ENCODE measurements at regions not wholly inside any gene's neighbourhood (a gene's known extent, or its start where the extent isn't known, plus 50 kb on each side); places are given as distances from the start of the nearest gene placed in this dataset.

GRCh38 chr11:131044851-131045250 lies 128.6 kb upstream of the SNX19 start:
- DNase-seq (ENCODE audit: low spot score) (no peak), ATAC-seq (no peak)

GRCh38 chr11:131052367-131052766 lies 136.1 kb upstream of the SNX19 start:
- ATAC-seq (no peak), DNase-seq (ENCODE audit: low spot score) (no peak)

- DNase-seq (ENCODE audit: low spot score), result no peak
Measured at GRCh38 chr11:131056036-131056435, 139.8 kb upstream of the SNX19 start.

GRCh38 chr11:131063638-131064037 lies 147.4 kb upstream of the SNX19 start:
- no peak for DNase-seq (ENCODE audit: low spot score)

More at GRCh38 chr11:131056036-131056435, 139.8 kb upstream of the SNX19 start:
- no peak for ATAC-seq

GRCh38 chr11:131064373-131064991 lies 148.2 kb upstream of the SNX19 start:
- ATAC-seq, result peak; percentile 78
- DNase-seq (ENCODE audit: low spot score), result peak; percentile 50

More at GRCh38 chr11:131063638-131064037, 147.4 kb upstream of the SNX19 start:
- ATAC-seq, result no peak

- ATAC-seq (no peak), DNase-seq (ENCODE audit: low spot score) (no peak)
Measured at GRCh38 chr11:131065435-131066413, 149.4 kb upstream of the SNX19 start.

- DNase-seq (ENCODE audit: low spot score) (no peak), ATAC-seq (no peak)
Measured at GRCh38 chr11:131066551-131066950, 150.3 kb upstream of the SNX19 start.

GRCh38 chr11:131070365-131070764 lies 154.1 kb upstream of the SNX19 start:
- no peak for ATAC-seq

GRCh38 chr11:131073167-131073566 lies 156.9 kb upstream of the SNX19 start:
- ATAC-seq, result no peak
- DNase-seq (ENCODE audit: low spot score), result no peak

More at GRCh38 chr11:131070365-131070764, 154.1 kb upstream of the SNX19 start:
- no peak for DNase-seq (ENCODE audit: low spot score)

GRCh38 chr11:131074573-131074972 lies 158.3 kb upstream of the SNX19 start:
- no peak for DNase-seq (ENCODE audit: low spot score)
- ATAC-seq, result no peak

GRCh38 chr11:131077340-131077739 lies 161.1 kb upstream of the SNX19 start:
- DNase-seq (ENCODE audit: low spot score), result no peak
- ATAC-seq, result no peak

- ATAC-seq, result no peak
- DNase-seq (ENCODE audit: low spot score), result no peak
Measured at GRCh38 chr11:131079036-131079435, 162.8 kb upstream of the SNX19 start.

GRCh38 chr11:131089727-131090245 lies 173.5 kb upstream of the SNX19 start:
- DNase-seq (ENCODE audit: low spot score), result no peak
- no peak for ATAC-seq

- DNase-seq (ENCODE audit: low spot score) (no peak), ATAC-seq (no peak)
Measured at GRCh38 chr11:131092469-131092868, 176.2 kb upstream of the SNX19 start.

GRCh38 chr11:131094827-131095226 lies 178.5 kb upstream of the SNX19 start:
- no peak for ATAC-seq
- DNase-seq (ENCODE audit: low spot score), result no peak

- no peak for ATAC-seq
- no peak for DNase-seq (ENCODE audit: low spot score)
Measured at GRCh38 chr11:131095511-131096185, 179.4 kb upstream of the SNX19 start.

- no peak for ATAC-seq
- DNase-seq (ENCODE audit: low spot score), result no peak
Measured at GRCh38 chr11:131099013-131099412, 182.7 kb upstream of the SNX19 start.

- no peak for DNase-seq (ENCODE audit: low spot score)
- no peak for ATAC-seq
Measured at GRCh38 chr11:131099746-131100145, 183.5 kb upstream of the SNX19 start.

- no peak for DNase-seq (ENCODE audit: low spot score)
- ATAC-seq, result no peak
Measured at GRCh38 chr11:131108760-131109159, 192.5 kb upstream of the SNX19 start.

GRCh38 chr11:131109257-131109656 lies 193.0 kb upstream of the SNX19 start:
- ATAC-seq (no peak), DNase-seq (ENCODE audit: low spot score) (no peak)

GRCh38 chr11:131109790-131110189 lies 193.5 kb upstream of the SNX19 start:
- DNase-seq (ENCODE audit: low spot score) (no peak), ATAC-seq (no peak)
